ENCODE measurements at regions not wholly inside any gene's neighbourhood (a gene's known extent, or its start where the extent isn't known, plus 50 kb on each side); places are given as distances from the start of the nearest gene placed in this dataset.

DNA sequence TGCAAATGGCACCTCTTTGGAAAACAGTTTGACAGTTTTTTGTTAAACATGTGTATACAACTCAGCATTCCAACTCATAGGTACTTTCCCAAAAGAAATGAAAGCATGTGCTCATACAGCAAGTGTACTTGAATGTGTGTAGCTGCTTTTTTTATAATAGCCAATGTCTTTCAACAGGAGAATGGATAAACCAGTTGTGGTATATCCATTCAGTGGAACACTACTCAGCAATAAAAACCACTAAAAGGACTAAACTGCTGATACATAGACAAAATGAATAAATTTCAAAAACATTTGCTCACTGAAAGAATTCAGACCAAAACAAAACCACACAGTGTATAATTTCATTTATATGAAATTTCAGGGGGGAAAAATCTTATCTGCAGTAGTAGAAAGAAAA is 267.3 kb downstream of the NR2F1-AS1 start:
- DNase-seq = no peak

DNA sequence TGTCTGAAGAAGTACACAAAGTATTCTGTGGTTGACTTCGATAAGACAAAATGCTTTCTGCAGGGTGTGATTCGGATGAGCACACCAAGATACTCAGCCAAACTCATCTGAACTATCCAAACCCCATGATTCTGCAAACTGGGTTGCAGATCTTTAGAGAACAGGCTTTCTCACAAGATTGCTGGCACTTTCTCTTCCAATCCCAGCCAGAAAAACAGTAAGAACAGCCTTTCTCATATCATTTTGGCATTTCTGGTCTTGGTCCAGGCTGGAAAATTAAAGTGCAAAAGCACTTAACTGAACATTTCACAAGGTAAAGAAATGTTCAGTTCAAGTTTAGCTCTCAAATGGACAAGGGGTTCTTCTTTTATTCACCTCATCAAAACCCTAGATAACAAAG is 269.1 kb downstream of the NR2F1-AS1 start:
- no peak for DNase-seq

DNA sequence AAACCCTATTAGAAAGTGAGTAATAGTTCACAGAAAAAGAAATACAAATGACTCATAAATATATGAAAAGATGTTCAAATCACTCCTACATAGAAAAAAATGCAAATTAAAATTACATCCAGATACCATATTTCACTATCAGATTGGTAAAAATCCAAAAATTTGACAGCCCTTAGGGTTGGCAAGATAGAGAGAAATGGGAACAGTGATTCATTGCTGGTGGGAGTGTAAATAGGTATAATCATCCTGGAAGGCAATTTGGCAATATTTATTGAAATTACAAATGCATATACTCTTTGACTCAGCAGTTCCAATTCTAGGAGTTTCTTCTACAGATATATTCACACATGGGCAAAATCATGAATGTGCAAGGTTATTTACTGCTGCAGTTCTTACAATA is 273.5 kb downstream of the NR2F1-AS1 start:
- no peak for DNase-seq

DNA sequence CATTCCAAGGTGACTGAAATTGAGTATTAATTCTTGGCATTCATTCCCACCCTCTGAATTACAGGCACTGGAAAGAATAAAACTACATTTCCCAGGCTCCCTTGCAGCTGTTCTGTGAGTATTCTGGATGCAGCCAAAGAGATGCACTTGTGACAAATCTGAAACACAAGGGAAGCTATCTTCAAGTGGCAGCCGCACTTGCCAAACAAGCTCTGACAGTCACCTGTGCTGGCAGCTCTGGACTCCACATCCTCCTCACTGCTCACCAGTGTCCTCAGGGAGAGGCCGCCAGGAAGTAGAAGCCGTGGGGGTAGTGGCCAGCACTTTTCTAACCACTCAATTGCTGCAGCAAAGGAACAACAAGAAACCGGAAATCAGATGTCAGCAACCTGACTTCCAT is 275.0 kb downstream of the NR2F1-AS1 start:
- no peak for DNase-seq

DNA sequence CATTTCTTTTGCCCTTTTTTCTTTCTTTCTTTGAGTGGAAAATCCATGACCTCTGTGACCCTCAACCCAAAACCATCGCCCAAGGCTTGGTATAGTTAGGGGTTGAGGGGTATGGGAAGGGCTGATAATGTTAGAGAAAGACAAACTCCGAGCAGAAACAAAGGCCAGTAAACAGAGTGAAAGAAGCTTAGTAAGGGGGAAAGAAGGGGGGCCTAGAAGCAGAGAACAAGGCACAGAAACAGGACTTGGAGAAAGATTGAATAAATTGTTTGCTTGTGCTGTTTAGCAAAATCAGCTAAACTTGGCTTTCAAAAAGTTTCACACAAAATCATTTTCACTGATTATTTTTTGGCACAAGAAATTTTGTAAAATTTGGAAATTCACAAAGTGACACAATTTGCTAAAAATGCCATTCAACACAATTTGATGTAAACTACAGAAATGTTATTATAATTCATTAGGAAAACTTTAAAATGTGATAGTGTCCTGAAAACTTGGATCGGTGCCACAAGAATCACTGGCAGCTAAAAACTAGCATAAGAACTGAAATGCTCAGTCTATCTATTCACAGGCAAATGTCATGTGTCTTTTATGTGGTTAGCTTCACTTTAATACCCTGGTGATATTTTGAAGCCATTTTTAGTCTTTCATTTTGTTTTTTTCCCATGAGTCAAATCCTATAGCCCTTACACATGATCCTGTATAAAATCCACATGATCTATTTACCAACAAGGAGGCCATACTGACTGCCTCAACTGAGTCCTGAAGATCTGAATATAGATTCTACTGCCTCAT is 276.4 kb downstream of the NR2F1-AS1 start:
- no peak for DNase-seq

DNA sequence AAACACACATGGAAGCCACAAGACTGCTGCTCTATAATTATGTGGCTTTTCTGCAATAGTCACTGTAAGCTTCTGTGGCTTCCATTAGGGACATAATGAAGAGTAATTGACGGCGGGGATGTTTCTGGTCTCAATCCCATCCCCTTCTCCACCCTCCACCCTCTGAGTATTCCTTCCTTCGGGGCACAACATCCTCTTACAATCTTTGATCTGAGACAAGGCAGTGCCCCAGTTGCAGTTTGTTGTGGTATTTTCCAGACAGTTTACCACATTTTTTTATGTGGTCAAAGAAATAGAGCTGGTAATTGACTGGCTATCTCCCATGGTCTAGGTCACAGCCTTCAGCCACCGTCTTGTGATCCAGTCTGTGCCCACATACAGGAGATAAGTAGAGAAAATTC is 277.7 kb downstream of the NR2F1-AS1 start:
- DNase-seq = no peak

DNA sequence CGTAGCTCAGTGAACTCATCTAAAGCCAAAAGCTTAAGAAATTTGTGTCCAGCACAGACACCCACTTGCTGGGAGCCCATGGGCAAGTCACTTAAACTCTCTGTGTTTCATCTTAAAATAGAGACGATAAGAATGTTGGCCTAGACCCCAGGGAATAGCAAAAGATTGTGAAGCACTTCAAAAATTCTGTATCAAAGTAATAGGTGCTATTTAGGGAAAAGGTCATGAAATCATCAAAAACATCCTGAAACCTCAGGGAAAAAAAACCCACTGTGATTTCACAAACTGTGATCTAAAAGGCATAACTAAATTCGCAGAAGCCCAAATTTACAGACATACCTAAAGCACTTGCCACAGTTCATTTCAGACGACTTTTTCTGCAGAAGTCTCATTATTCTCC is 278.3 kb downstream of the NR2F1-AS1 start:
- no peak for DNase-seq

DNA sequence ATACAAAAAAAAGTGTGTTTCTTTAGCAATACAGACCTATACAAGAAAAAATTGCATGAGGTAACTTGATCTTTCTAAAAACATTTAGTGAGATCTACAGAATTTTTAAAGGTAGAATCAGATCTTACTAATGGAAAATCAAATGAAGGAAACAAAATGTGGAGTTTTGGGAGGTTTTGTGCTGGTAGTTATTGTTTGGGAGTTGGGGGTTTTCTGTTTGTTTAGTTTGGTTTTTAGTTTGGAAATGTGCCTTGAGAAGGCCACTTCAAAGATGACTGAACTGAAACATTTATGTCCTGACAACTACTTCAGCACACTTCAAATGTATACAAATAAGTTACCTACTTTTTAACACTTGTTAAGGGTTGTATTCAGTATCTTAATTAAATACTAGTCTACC is 280.1 kb downstream of the NR2F1-AS1 start:
- no peak for DNase-seq

DNA sequence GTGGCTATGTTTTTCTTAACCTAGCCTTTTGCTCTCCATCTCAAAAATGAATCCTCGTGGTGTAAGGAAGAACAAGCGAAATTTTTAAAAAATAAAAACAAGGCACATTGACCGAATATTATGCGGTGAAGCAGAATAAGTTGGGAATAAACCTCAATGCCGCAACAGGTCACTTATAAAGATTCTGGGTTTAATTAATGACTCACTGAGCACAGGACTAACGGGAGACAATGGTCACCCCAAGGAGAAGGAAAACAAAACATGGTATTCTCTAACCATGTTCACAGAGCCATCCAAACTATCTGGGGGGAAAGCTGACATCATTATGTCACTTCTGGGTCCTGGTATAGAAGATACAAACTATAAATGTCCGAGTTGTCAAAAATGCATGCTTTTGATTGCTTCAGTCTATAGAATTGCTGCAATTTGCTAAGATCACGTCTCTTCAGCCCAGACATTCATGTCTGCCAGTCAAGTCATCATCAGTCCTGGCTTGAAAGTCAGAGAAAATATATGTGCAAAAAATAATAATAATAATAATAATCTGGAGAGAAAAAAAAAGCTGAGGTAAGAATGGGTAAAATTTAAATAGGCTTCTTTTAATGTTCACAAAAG is 280.6 kb downstream of the NR2F1-AS1 start:
- no peak for DNase-seq

DNA sequence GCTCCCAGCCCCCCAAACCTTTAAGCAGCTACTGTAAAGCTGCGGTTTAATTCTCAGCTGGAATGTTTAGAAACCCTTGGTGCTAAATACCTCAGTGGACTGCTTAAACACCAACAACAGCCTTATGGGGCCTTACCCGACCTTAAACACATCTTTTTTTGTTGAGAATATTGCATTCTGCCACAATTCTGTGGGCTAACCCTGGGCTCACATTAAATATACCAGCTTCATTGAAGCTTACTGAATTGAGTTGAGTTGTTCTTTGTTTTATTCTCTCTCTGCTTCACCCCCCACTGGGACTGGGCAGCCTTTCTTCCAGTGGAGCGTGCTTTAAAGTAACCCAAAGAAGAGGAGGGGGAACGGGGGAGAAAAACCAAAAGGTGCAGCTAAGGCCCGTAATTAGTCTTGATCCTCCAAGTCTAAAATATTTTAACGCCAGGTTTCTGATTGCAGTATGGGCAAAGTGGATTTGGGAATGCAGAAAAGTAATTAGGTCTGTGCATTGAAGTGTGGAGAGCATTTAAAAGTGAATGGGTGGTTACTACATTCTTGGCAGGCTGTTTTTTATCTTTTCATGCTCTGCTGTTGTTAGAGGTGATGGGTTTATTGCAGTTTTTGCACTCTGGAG is 281.2 kb downstream of the NR2F1-AS1 start:
- no peak for DNase-seq

DNA sequence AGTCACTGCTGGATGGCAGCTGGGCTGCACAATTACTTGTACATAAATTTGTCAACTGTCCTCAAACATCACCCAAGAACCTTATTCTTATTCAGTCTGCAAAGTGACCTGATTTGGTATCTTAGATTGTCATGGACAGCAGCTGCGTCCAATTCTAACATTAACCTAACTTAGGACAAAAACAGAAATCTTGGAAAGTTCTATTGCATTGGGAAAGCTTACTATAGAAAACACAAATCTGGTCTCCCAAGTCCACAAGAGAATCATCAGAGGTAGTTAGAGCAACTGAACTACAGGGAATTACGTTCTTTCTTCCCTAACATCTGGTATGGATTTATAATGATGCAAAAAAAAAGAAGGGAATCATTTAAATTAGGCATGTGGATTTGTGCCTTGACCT is 283.9 kb downstream of the NR2F1-AS1 start:
- no peak for DNase-seq

DNA sequence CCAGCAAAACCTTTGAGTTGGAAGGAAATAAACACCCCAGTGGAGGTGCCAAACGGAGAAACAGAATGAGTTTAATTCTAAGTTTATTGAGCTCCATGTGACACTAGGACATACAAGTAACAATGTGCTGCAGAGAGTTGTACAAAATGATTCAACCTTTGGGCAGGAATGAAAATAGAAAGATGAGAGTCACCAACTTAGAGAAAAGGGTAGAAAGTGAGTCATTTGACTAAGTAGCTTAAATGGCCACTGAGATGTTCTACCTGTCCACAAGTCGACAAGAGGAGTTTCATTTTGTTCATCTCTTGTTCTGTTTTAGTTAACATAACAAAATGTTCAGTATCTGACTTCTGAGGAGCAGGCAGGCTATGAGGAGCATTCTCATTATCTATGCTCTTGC is 284.7 kb downstream of the NR2F1-AS1 start:
- no peak for DNase-seq

DNA sequence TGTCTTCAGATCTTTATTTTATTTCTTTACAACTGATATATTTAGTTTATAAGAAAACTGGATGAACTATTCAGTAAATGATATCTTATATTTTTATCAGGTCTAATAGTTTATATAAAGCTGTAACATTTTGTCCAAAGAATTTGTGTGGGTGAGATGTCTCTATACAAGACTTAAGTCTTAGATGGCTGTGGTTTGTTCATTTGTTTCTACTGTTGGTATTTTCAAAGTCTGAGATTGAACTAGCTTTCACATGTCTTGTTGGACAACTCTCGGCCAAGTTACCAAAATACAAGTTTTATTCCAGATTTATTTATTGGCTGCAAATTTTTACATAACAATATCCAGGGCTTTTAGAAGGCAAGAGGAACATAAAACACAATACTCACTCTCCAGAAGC is 286.0 kb downstream of the NR2F1-AS1 start:
- no peak for DNase-seq

DNA sequence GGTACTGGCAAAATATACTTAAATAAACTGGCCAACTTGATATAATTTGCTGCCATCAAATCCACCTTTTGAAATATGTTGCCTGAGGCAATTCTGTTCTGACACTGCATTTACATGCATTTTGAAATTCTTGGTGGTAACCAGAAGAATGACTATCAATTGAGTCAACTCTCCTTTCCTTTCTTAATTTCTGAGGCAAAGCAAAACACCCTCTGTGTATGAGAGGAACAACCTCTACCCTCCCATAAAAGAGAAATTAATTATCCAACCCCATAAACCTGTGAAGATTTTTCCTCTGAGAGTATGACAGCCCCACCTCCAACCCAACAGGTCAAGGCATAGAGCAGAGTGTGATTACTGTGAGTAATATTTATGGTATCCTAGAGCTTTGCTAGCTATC is 286.8 kb downstream of the NR2F1-AS1 start:
- no peak for DNase-seq

DNA sequence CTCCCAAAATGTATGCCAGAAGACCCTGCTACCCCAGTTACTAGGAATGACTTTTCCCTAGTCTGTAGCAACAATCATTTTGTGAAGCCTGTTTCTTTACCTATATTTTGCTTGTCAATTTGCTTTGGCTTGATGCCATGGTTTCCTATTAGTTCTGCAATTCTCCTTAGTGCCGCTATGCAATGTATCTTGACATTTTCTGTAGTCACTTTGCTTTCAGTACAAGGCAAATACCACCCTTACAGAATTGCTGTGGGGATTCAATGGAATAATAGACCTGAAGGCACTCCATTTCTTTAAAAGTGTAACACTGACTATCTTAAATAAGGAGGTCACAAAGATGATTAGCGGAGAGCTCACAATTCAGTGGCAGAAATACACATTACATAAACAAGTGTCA is 291.1 kb downstream of the NR2F1-AS1 start:
- DNase-seq = no peak

DNA sequence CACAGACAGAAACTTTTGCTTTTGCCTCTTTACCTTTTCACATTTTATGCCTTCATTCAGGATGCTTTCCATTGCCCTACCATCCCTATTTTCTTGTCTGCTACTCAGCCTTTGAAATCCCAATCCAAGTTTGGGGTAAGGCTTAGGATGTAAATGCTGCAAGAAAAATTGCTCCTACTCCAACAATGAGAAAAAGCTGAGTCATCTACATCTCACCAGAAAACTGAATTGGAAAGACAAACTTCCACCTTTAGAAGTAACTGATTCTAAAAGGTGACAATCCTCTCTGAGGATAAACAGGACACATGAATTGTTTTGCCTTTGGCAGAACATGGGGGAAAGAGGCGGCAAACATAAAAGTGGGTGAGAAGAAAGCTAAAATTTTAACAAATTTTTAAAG is 295.6 kb downstream of the NR2F1-AS1 start:
- DNase-seq = no peak

DNA sequence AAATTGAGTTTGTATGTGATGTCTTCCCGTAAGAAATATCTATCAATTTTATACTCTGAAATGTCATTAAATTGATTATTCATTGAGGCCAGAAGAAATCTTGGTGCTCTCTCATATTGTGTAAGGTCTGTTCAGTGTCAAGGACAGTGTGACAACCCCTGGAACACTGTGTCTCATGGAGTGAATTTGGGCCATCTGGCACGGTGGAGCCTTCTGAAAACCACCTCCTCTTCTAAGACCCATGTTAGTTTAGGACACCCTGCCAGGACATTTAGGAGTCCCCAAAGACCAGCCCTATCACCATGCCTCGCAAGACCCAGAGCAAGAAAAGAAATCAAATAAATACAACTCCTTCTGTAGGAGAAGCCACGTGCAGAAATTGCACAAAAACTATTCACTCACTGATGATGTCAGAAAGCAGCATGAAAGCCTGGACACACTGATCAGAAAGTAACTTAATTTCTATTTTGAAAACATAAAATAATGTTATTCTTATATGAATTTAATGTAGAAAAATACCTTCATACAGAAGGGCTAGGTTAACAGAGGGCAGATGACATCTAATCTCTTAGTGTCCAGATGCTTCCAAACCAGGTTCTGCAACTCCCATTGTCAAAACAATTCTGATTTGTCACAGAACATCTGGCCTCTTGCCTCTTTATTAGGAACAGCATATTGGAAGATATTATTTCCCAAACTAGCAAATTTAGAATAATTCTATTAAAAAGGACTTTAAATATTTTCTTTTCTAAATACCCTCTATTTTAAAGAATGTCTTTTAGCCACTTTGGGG is 298.8 kb downstream of the NR2F1-AS1 start:
- no peak for DNase-seq

DNA sequence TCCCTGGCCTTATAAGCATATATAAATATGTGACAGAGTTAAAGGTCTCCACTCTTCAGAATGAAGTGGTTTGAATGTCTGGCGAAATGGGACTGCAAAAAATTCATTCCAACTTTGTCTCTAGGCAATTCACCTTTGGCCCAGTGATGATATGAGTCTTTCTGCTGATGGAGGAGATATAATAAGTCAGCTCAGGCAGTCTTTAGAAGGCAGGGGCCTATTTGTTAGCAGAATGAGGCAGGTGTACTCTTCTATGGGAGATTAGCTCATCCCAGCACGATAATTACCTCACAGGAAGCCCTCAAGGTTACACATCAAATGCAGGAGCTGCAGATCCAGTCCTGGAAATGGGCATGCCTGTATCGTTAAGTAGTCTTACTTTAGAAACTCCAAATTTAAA is 300.5 kb downstream of the NR2F1-AS1 start:
- DNase-seq = no peak

DNA sequence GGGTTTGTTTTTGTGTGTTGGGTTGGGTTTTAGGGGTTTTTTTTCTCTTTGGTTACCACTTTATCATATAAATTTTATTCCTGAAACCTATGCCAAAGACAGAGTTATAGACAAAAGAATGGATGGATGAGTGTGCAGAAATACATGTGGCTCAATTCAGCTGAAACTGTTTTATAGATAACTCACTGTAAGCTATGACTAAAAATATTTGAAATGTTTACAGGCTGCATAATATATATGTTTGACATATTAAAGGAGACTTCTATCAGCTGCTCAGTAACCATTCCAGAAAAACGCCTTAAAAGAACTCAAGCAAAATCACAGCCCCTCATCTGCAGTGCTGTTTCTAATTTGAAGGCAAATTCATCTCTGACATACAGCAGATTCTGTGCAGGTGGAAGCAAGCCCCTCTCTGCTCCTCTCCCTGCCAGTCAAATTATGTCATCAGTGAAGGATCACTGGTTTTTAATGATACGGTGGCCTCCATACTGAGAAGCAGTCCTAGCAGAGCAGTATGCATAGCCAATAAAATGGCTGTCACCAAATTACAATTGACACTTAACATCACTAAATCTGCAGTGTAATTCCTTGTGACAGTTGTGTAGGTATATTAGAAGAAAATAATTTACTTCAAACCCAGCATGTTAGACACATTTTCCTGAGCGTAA is 301.6 kb downstream of the NR2F1-AS1 start:
- no peak for DNase-seq

DNA sequence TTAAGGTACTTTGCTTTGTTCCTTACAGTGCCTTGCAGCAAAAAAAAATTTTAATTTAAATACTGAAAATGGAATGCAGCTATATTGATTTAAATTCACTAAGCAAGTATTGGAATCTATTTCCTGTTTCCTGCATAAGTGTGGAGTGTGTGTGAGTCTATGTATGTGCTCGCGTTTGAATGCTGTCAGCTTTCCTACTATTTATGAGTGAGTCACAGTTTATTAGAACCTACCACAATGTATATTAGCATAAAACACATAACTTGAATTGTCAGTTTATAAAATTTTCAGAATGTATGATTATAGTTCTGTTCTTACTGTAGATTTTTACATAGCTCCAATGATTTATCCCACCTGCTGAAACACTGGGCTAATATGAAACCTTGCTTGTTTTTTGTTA is 302.1 kb downstream of the NR2F1-AS1 start:
- no peak for DNase-seq

DNA sequence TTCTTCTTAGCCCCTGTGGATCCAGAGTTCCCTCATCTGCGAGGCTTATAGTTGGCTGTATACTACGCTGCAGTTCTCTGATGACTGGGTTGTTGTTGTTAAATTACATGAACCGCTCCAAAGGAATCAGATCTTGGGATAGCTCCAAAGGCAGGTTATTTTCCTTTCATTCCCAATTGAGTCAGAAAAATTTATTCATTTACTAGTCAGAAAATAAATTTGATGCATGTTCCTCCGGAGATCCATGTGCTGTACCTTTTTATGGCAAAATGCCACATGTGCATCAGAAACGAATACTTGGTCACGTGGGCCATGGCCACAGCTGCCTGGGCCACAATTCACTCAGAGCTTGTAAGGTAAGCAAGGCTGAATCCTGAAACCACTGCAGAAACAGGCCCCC is 304.0 kb downstream of the NR2F1-AS1 start:
- DNase-seq = no peak

DNA sequence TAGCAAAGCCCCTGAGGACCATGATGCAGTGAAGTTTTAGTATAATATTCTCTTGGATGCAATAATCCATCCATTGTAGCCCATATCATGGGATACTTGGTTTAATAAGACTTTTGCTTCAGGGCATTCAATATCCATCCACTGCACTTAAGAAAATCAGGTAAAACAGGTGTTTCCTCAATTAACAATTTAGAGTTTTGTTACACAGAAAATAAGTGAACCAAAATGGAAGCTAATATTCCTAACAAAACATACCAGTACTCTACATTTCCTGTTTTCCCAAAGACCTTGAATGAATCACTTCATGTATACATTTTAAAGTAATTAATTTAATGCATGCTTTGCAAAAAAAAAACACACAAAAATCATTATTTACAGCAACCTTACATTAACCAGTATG is 305.6 kb downstream of the NR2F1-AS1 start:
- DNase-seq = no peak

DNA sequence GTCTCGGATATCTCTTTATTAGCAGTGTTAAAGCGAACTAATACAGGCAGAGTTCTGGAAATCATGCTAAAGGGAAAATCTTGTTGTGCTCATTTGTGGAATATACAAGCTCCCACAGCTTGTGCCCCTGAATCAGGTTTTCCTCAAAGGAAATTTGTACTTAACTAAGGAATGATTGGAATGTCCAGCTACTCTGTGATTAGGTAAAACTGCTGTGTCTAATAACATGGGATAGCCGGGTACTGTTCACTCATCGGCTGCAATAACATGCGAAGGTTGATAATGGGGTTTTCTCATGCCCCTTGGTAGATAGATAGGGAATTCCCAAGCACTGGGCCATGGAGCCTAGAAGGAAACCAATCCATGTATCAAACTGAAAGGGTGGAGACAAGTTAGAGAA is 306.7 kb downstream of the NR2F1-AS1 start:
- no peak for DNase-seq
